ENCODE measurements at regions not wholly inside any gene's neighbourhood (a gene's known extent, or its start where the extent isn't known, plus 50 kb on each side); places are given as distances from the start of the nearest gene placed in this dataset.

DNA sequence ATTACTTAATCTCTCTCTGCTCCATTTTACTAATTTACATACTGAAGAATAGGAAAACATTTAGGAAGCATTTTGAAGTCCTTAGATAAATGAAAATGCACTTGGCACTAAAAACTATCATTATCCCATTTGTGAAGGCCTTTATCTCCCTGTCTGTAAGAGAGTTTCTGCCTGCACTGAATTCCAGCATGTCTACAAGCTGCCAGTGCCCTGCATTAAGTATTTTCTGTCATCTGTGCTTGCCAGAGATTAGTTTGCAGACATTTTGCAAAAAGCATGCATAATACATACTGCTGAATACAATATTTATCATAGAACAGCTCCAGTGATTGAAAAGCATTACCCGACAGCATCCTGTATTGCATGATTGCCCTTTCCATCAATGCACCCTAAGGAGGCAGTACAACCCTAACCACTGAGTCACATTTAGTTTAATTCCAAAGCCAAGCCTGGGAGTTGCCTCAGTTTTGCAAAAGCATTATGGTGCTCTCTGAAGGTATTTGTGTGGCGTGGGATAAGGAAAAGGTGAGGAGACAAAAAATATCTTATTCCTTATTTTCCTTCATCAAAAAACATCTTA is 280.2 kb upstream of the TOM1L1 start (continued):
- no peak for TF ChIP-seq ZNF468 (CRISPR knock-in tag; IDR thresholded peaks at IDR 0.05)
- TF ChIP-seq NCOA5 (CRISPR knock-in tag; IDR thresholded peaks at IDR 0.05) = no peak
- no peak for TF ChIP-seq ZBTB46 (CRISPR knock-in tag; IDR thresholded peaks at IDR 0.05; ENCODE audit: borderline replicate concordance)
- TF ChIP-seq IKZF4 (CRISPR knock-in tag; IDR thresholded peaks at IDR 0.05; ENCODE audit: borderline replicate concordance, low read depth, not compliant biosample characterization) = no peak

DNA sequence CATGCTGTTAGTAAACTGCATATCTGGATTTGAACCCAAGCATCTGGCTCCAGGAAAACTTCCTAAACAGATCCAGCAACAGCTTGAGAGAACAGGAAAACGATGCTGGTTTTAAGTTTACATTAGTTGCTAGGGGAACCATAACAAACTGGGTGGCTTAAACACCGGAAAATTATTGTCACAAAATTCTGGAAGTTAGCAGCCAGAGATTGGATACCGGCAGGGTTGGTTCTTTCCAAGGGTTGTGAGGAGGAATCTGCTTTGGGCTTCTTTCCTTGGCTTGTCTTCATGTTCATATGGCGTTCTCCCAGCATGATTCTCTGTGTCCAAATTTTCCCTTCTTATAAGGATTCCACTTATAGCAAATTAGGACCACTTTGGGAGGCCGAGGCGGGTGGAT is 276.9 kb upstream of the TOM1L1 start:
- DNase-seq (ENCODE audit: low spot score) (no peak), ATAC-seq (no peak), FAIRE-seq (no peak)
- CTCF ChIA-PET (ENCODE audit: low intra/inter-chr PET ratio, low total read pairs) = no interaction called here
- TF ChIP-seq IRF9 (CRISPR knock-in tag; IDR thresholded peaks at IDR 0.05; ENCODE audit: borderline replicate concordance) (no peak), SRSF4 (IDR thresholded peaks at IDR 0.05; ENCODE audit: low read depth, low read length, poor library complexity, severe bottlenecking) (no peak), IRX3 (CRISPR knock-in tag; IDR thresholded peaks at IDR 0.05; ENCODE audit: borderline replicate concordance, low read depth) (no peak), FOSL2 (CRISPR knock-in tag; IDR thresholded peaks at IDR 0.05) (no peak), SNAPC2 (CRISPR knock-in tag; IDR thresholded peaks at IDR 0.05) (no peak)
- TF ChIP-seq, protein P1, sequence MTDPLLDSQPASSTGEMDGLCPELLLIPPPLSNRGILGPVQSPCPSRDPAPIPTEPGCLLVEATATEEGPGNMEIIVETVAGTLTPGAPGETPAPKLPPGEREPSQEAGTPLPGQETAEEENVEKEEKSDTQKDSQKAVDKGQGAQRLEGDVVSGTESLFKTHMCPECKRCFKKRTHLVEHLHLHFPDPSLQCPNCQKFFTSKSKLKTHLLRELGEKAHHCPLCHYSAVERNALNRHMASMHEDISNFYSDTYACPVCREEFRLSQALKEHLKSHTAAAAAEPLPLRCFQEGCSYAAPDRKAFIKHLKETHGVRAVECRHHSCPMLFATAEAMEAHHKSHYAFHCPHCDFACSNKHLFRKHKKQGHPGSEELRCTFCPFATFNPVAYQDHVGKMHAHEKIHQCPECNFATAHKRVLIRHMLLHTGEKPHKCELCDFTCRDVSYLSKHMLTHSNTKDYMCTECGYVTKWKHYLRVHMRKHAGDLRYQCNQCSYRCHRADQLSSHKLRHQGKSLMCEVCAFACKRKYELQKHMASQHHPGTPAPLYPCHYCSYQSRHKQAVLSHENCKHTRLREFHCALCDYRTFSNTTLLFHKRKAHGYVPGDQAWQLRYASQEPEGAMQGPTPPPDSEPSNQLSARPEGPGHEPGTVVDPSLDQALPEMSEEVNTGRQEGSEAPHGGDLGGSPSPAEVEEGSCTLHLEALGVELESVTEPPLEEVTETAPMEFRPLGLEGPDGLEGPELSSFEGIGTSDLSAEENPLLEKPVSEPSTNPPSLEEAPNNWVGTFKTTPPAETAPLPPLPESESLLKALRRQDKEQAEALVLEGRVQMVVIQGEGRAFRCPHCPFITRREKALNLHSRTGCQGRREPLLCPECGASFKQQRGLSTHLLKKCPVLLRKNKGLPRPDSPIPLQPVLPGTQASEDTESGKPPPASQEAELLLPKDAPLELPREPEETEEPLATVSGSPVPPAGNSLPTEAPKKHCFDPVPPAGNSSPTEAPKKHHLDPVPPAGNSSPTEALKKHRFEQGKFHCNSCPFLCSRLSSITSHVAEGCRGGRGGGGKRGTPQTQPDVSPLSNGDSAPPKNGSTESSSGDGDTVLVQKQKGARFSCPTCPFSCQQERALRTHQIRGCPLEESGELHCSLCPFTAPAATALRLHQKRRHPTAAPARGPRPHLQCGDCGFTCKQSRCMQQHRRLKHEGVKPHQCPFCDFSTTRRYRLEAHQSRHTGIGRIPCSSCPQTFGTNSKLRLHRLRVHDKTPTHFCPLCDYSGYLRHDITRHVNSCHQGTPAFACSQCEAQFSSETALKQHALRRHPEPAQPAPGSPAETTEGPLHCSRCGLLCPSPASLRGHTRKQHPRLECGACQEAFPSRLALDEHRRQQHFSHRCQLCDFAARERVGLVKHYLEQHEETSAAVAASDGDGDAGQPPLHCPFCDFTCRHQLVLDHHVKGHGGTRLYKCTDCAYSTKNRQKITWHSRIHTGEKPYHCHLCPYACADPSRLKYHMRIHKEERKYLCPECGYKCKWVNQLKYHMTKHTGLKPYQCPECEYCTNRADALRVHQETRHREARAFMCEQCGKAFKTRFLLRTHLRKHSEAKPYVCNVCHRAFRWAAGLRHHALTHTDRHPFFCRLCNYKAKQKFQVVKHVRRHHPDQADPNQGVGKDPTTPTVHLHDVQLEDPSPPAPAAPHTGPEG (CRISPR knock-in tag; IDR thresholded peaks at IDR 0.05) = no peak
- Histone ChIP-seq H3K4me2 (ENCODE audit: low read depth, low read length) (no peak overlapping the region), H3K4me1 (ENCODE audit: insufficient read depth, low read length) (no peaks in the 10 kb centered on the region), H3K9ac (ENCODE audit: insufficient read depth, low read depth, low read length) (no peak overlapping the region), H2AFZ (ENCODE audit: low read length) (no peak overlapping the region), H3K79me2 (ENCODE audit: insufficient read depth, low read length) (no peaks in the 10 kb centered on the region), H4K20me1 (ENCODE audit: insufficient read depth, low read length) (no peaks in the 10 kb centered on the region), H3K4me3 (replicated peaks in 1 of 3; ENCODE audit: insufficient read depth in 1 of 3, low read depth in 2 of 3, low read length in 3 of 3) (no peak overlapping the region), H3K36me3 (replicated peaks in 1 of 2; ENCODE audit: control insufficient read depth in 1 of 2, insufficient read depth in 2 of 2, low read length in 2 of 2) (no peaks in the 10 kb centered on the region), H3K27me3 (ENCODE audit: control insufficient read depth in 1 of 2, insufficient read depth in 2 of 2, low read length in 2 of 2) (no peaks in the 10 kb centered on the region), H3K27ac (ENCODE audit: extremely low read length, insufficient read depth, low read length) (no peak overlapping the region), H3K9me3 (ENCODE audit: low read length) (no peaks in the 10 kb centered on the region)
- BruUV-seq (replicated peaks) = no TSS peak
- WGBS (ENCODE audit: low lambda C conversion rate) = 13% methylated on average over 6 of the region's 6 CpGs
- in situ Hi-C loops (cut with HindIII; ENCODE audit: extremely low pct_ligation_motif_present, low pct_unique_long_range_greater_than_20kb) = no loop called here
- POLR2A ChIA-PET = no interaction called here
- intact Hi-C loops (cut with micrococcal nuclease; ENCODE audit: unreplicated experiment) = no loop called here
